Spleen (tissue), 11 donors: ENCODE measurements at regions not wholly inside any gene's neighbourhood (a gene's known extent, or its start where the extent isn't known, plus 50 kb on each side); places are given as distances from the start of the nearest gene placed in this dataset.

Experiments
- DNase-seq: peaks from one replicate; pipeline ENCODE4 v3.0.0-alpha.2; 2020
- H3K27ac ChIP-seq, 8 donors: fragments of 200-600 bp; sonication (generic) in 7 of 8; 1 replicate in 4 of 8; 2 replicates in 4 of 8; pipeline versions ENCODE4 v1.5.0 to v1.8.0; 2016 to 2021; ENCODE audit warnings: inconsistent platforms in 4 of 8, mild to moderate bottlenecking in 4 of 8, moderate library complexity in 1 of 8
- H3K27me3 ChIP-seq, 7 donors: fragments of 200-600 bp; sonication (generic) in 6 of 7; replicated peaks in 1 of 7; 1 replicate in 4 of 7; 2 replicates in 3 of 7; pipeline versions ENCODE4 v1.5.0 to v1.8.0; 2016 to 2021; ENCODE audit warnings: inconsistent platforms in 3 of 7, mild to moderate bottlenecking in 1 of 7
- H3K36me3 ChIP-seq, 6 donors: fragments of 200-600 bp; sonication (generic) in 5 of 6; 1 replicate in 4 of 6; 2 replicates in 2 of 6; pipeline versions ENCODE4 v1.5.0 to v1.8.0; 2016 to 2021; ENCODE audit warnings: inconsistent platforms in 2 of 6
- H3K4me1 ChIP-seq, 6 donors: fragments of 200-600 bp; sonication (generic) in 5 of 6; 1 replicate in 3 of 6; 2 replicates in 3 of 6; pipeline versions ENCODE4 v1.5.0 to v1.8.0; 2016 to 2021; ENCODE audit warnings: inconsistent platforms in 3 of 6
- H3K4me3 ChIP-seq, 8 donors: fragments of 200-600 bp; sonication (generic) in 7 of 8; 1 replicate in 4 of 8; 2 replicates in 4 of 8; pipeline versions ENCODE4 v1.5.0 to v1.8.0; 2016 to 2021; ENCODE audit warnings: inconsistent platforms in 4 of 8, mild to moderate bottlenecking in 4 of 8, moderate library complexity in 2 of 8
- H3K9me3 ChIP-seq, 8 donors: fragments of 200-600 bp; sonication (generic) in 7 of 8; 1 replicate in 4 of 8; 2 replicates in 4 of 8; pipeline versions ENCODE4 v1.5.0 to v1.8.0; 2016 to 2021; ENCODE audit warnings: inconsistent platforms in 4 of 8
- POLR2A ChIP-seq, 3 donors: fragments of 450-650 bp; IDR thresholded peaks; one replicate each; pipeline ENCODE4 v1.5.1; 2017; ENCODE audit warnings: antibody characterized with exemption in 3 of 3, mild to moderate bottlenecking in 1 of 3
- POLR2AphosphoS5 ChIP-seq, 3 donors: sonication (generic); formaldehyde crosslinking; IDR thresholded peaks; one replicate each; pipeline ENCODE4 v1.5.1; 2017; ENCODE audit warnings: antibody characterized with exemption in 3 of 3
- WGBS, 5 donors: extraction: QIAGEN DNeasy Blood & Tissue Kit in 3 of 5; methylation state at CpG; one replicate each; pipeline versions ENCODE4 v1.1.5 to v1.1.7; 2013 to 2018; 5-methylcytosine and 5-hydroxymethylcytosine counted together
- intact Hi-C: fragments of 100-400 bp; cut with DNase I; formaldehyde crosslinking; loops from one replicate; pipeline ENCODE4 v1.15.0; 2023; ENCODE audit warnings: low total_unique reads
- TF ChIP-seq, protein P1 (sequence below), 11 experiments: fragments of 200-600 bp in 7 of 11; fragments of 450-650 bp in 4 of 11; sonication (generic) in 4 of 11; IDR thresholded peaks in 8 of 11; conservative IDR thresholded peaks in 3 of 11; 1 replicate in 7 of 11; 2 replicates in 4 of 11; pipeline versions ENCODE4 v1.4.0 to v1.8.0; 2016 to 2021; ENCODE audit warnings: antibody characterized with exemption in 11 of 11, inconsistent platforms in 4 of 11, mild to moderate bottlenecking in 1 of 11
- donor health status: healthy with polysubstance abuse.
- donor health status: DM: no; HTN: no; CAD: no; lungs with moderate emphysema.
- donor health status: DM: no; HTN: no; CAD: no.
- donor health status: Bipolar disorder and iron deficiency.
- donor health status: healthy.
- donor health status: DM: no; HTN: no; CAD: no.
- donor health status: DM: yes; HTN: yes; CAD: no.

DNA sequence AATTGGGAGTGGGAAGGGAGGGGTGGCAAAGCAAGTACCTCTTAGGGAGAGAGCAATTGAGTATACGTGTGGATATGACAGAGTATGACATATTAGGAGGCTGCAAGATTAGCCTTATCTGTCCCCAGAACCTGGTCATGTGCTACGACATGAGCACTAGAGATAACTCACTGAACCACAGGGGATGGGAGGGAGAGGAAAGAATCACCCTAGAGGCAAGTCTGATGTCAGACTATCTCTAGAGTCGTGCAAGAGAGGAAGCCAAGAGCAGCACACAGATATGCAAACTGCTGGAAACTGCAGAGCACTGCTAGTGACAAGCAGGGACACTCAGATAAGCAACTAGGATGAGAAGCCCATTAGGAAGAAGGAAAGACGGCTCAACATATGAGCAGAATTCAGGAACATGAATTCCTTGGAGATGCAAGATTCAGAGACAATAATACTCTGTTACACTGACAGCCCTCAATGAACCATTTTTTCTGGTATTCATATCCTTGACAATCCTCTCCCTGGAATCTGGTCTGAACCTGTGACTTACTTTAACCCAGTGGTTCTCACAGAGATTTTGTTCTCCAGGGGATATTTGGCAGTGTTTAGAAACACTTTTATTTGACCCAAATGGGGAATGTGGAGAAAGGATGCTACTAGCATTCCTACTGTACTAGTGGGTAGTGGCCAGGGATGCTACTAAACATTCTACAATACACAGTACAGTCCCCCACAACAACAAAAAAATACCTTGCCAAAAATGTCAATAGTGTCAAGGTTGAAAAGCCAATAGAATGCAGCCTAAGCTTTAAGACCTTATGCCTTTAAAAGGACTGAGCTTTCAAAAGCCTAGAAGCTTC, 84.0 kb upstream of the BMP2K start:
- Histone ChIP-seq H3K27me3 (no peaks in the 10 kb centered on the region), H3K27ac (peak overlapping the region in 4 of 8 donors; percentile 14 to 39 (median 34)), H3K9me3 (no peaks in the 10 kb centered on the region), H3K36me3 (no peaks in the 10 kb centered on the region), H3K4me3 (no peak overlapping the region), H3K4me1 (peaks cover 0 to 28% (median 20%) of the 10 kb centered on the region in 6 donors)
- TF ChIP-seq POLR2A (IDR thresholded peaks at IDR 0.05) = no peak
- TF ChIP-seq, protein P1, sequence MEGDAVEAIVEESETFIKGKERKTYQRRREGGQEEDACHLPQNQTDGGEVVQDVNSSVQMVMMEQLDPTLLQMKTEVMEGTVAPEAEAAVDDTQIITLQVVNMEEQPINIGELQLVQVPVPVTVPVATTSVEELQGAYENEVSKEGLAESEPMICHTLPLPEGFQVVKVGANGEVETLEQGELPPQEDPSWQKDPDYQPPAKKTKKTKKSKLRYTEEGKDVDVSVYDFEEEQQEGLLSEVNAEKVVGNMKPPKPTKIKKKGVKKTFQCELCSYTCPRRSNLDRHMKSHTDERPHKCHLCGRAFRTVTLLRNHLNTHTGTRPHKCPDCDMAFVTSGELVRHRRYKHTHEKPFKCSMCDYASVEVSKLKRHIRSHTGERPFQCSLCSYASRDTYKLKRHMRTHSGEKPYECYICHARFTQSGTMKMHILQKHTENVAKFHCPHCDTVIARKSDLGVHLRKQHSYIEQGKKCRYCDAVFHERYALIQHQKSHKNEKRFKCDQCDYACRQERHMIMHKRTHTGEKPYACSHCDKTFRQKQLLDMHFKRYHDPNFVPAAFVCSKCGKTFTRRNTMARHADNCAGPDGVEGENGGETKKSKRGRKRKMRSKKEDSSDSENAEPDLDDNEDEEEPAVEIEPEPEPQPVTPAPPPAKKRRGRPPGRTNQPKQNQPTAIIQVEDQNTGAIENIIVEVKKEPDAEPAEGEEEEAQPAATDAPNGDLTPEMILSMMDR (IDR thresholded peaks at IDR 0.05 in 8 of 11, conservative IDR thresholded peaks at IDR 0.05 in 3 of 11) = no peak
- no peak for TF ChIP-seq POLR2AphosphoS5 (IDR thresholded peaks at IDR 0.05)
- WGBS, 5 donors = 23 to 34% (median 26%) methylated on average over 4 of the region's 4 CpGs
- DNase-seq = no peak
- intact Hi-C loops = no loop called here

DNA sequence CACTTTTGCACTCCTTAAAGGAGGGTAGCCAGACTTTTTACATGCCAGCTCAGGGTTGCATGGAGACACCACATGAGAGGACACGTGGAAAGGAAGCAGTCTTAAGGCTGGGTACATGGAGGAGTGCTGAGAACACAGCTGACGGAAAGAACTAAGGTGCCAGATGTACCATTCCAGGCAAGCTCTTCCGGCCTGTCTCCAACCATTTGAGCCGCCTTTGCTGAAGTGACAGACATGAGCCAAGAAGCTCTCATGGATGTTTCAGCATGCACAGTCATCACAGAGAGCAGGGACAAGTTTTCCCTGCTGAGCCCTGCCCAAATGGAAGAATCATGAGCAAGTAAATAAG, 83.4 kb upstream of the BMP2K start:
- H3K36me3 ChIP-seq = no peaks in the 10 kb centered on the region
- DNase-seq = no peak
- no peaks in the 10 kb centered on the region for H3K9me3 ChIP-seq
- no peaks in the 10 kb centered on the region for H3K27me3 ChIP-seq
- TF ChIP-seq POLR2AphosphoS5 (IDR thresholded peaks at IDR 0.05) (no peak), POLR2A (IDR thresholded peaks at IDR 0.05) (no peak)
- TF ChIP-seq, protein P1 (IDR thresholded peaks at IDR 0.05 in 8 of 11, conservative IDR thresholded peaks at IDR 0.05 in 3 of 11) = no peak
- WGBS, 5 donors = 73 to 85% (median 76%) methylated on average over 4 of the region's 4 CpGs
- no peak overlapping the region for H3K4me3 ChIP-seq
- H3K4me1 ChIP-seq = peaks cover 0 to 28% (median 20%) of the 10 kb centered on the region in 6 donors
- intact Hi-C loops = no loop called here
- peak overlapping the region in 1 of 8 donors; percentile 39 for H3K27ac ChIP-seq

DNA sequence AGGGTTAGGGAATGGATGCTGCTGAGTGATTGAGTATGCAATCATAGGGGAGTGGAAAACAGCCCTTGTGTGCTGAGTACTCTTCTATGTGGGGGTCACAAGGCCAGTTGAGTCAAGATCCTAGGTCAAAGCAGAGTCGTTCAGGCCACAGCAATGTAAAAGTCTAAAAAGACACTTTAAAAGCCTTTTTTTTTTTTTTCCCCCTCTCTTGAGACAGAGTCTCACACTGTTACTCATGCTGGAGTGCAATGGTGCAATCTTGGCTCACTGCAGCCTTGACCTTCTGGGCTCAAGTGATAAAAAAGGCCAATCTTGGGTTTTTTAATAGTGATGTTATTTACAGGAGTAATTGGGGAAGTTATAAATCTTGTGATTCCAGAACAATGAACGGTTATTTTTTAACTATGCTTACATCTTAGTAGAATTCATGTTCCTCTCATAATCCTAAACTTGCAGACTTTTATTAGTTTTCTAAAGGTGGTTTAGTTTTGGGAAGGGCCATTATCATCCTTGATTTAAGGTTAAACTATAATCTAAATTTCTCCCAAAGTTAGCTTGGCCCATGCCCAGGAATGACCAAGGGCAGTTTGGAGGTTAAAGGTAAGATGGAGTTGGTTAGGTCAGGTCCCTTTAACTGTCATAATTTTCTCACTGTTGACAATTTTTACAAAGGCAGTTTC, 82.2 kb upstream of the BMP2K start:
- intact Hi-C loops = no loop called here
- H3K27ac ChIP-seq = no peak overlapping the region
- 16 to 48% (median 23%) methylated on average over 2 of the region's 2 CpGs for WGBS, 5 donors
- DNase-seq = no peak
- no peaks in the 10 kb centered on the region for H3K27me3 ChIP-seq
- peaks cover 0 to 28% (median 20%) of the 10 kb centered on the region in 6 donors for H3K4me1 ChIP-seq
- no peaks in the 10 kb centered on the region for H3K36me3 ChIP-seq
- no peak overlapping the region for H3K4me3 ChIP-seq
- no peak for TF ChIP-seq POLR2A (IDR thresholded peaks at IDR 0.05)
- TF ChIP-seq POLR2AphosphoS5 (IDR thresholded peaks at IDR 0.05) = no peak
- TF ChIP-seq, protein P1 (IDR thresholded peaks at IDR 0.05 in 8 of 11, conservative IDR thresholded peaks at IDR 0.05 in 3 of 11) = no peak
- no peaks in the 10 kb centered on the region for H3K9me3 ChIP-seq

DNA sequence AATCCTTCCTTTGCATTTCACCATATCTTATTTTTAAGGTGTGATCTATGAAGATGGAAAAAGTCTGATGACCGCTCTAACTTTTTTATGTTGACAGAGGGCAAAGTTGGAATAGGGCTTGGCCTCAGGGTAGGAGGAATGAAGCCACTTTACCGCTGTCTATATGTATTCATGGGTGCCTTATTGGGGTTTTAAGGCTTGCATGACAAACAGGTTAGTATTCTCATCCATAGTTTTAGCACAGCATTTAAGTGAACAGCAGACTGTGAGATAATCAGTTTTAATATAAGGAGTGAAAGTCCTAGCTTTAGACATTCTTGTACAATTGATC, 81.7 kb upstream of the BMP2K start:
- Histone ChIP-seq H3K36me3 (no peaks in the 10 kb centered on the region), H3K27me3 (no peaks in the 10 kb centered on the region), H3K4me3 (no peak overlapping the region), H3K27ac (no peak overlapping the region), H3K9me3 (no peaks in the 10 kb centered on the region), H3K4me1 (peaks cover 0 to 28% (median 20%) of the 10 kb centered on the region in 6 donors)
- DNase-seq = no peak
- intact Hi-C loops = no loop called here
- 91 to 98% (median 96%) methylated on average over 2 of the region's 2 CpGs for WGBS, 5 donors
- no peak for TF ChIP-seq POLR2A (IDR thresholded peaks at IDR 0.05)
- TF ChIP-seq, protein P1 (IDR thresholded peaks at IDR 0.05 in 8 of 11, conservative IDR thresholded peaks at IDR 0.05 in 3 of 11) = no peak
- TF ChIP-seq POLR2AphosphoS5 (IDR thresholded peaks at IDR 0.05) = no peak
